Naive thymus-derived CD4-positive, alpha-beta T cell (primary cell): ENCODE measurements at regions not wholly inside any gene's neighbourhood (a gene's known extent, or its start where the extent isn't known, plus 50 kb on each side); places are given as distances from the start of the nearest gene placed in this dataset.

ENCODE experiments used
- ATAC-seq: fragments of 150-1000 bp; cut with Tn5 transposase; 2 replicates; pipeline ENCODE4 v1.10.0; 2021; ENCODE audit warnings: mild to moderate bottlenecking, moderate library complexity
- CTCF ChIA-PET: fragments of 350-600 bp; sonication (Branson Sonifier 250); formaldehyde crosslinking; loops from one replicate; lab custom pipeline; 2021; ENCODE audit warnings: antibody characterized with exemption; lab: Charles Lee
- POLR2A ChIA-PET: fragments of 350-600 bp; sonication (Branson Sonifier 250); formaldehyde crosslinking; loops from one replicate; lab custom pipeline; 2021; ENCODE audit warnings: antibody characterized with exemption, inconsistent platforms; lab: Charles Lee
- DNase-seq, 9 donors: peaks; one replicate each; pipeline versions ENCODE4 v3.0.0 to v3.0.0-alpha.2; 2020 to 2022; ENCODE audit warnings: mixed read lengths in 1 of 9
- H3K27ac ChIP-seq: one replicate; pipeline ENCODE4 v1.7.0; 2013; ENCODE audit warnings: mild to moderate bottlenecking, low read depth, low read length, moderate library complexity
- H3K27me3 ChIP-seq, 2 donors: one replicate each; pipeline ENCODE4 v1.7.0; 2013; ENCODE audit warnings: low read length in 2 of 2, mild to moderate bottlenecking in 2 of 2, moderate library complexity in 2 of 2; ENCODE audit not compliant: control insufficient read depth in 2 of 2, insufficient read depth in 2 of 2
- H3K36me3 ChIP-seq, 3 experiments: 1 replicate in 2 of 3; 2 replicates in 1 of 3; pipeline ENCODE4 v1.7.0; 2013; ENCODE audit warnings: low read length in 3 of 3, mild to moderate bottlenecking in 3 of 3, moderate library complexity in 1 of 3; ENCODE audit not compliant: insufficient read depth in 3 of 3, control insufficient read depth in 2 of 3
- H3K4me1 ChIP-seq, 2 donors: one replicate each; pipeline ENCODE4 v1.7.0; 2013; ENCODE audit warnings: low read length in 2 of 2, mild to moderate bottlenecking in 2 of 2, moderate library complexity in 1 of 2; ENCODE audit not compliant: control insufficient read depth in 2 of 2, insufficient read depth in 2 of 2
- H3K4me3 ChIP-seq: 2 replicates; pipeline ENCODE4 v1.7.0; 2013; ENCODE audit warnings: mild to moderate bottlenecking, low read length
- H3K9me3 ChIP-seq, 3 experiments: 1 replicate in 2 of 3; 2 replicates in 1 of 3; pipeline ENCODE4 v1.7.0; 2013; ENCODE audit warnings: low read length in 3 of 3; ENCODE audit not compliant: control insufficient read depth in 2 of 3
- H3K27ac Mint-ChIP-seq, 9 donors: one replicate each; pipeline ENCODE4 v1.8.0; 2020 to 2022; ENCODE audit warnings: mixed read lengths in 9 of 9, mild to moderate bottlenecking in 8 of 9, moderate library complexity in 5 of 9, inconsistent platforms in 2 of 9
- H3K27me3 Mint-ChIP-seq, 5 donors: one replicate each; pipeline ENCODE4 v1.8.0; 2021 to 2022; ENCODE audit warnings: mixed read lengths in 5 of 5, mild to moderate bottlenecking in 1 of 5
- H3K36me3 Mint-ChIP-seq, 5 donors: one replicate each; pipeline ENCODE4 v1.8.0; 2020 to 2022; ENCODE audit warnings: mixed read lengths in 5 of 5, mild to moderate bottlenecking in 3 of 5, inconsistent platforms in 1 of 5
- H3K4me1 Mint-ChIP-seq, 7 donors: one replicate each; pipeline ENCODE4 v1.8.0; 2020 to 2022; ENCODE audit warnings: mixed read lengths in 7 of 7, mild to moderate bottlenecking in 3 of 7, inconsistent platforms in 1 of 7
- H3K4me3 Mint-ChIP-seq, 10 donors: one replicate each; pipeline ENCODE4 v1.8.0; 2020 to 2022; ENCODE audit warnings: mild to moderate bottlenecking in 10 of 10, mixed read lengths in 10 of 10, moderate library complexity in 6 of 10, inconsistent platforms in 2 of 10
- H3K9me3 Mint-ChIP-seq, 11 donors: one replicate each; pipeline ENCODE4 v1.8.0; 2020 to 2022; ENCODE audit warnings: mixed read lengths in 11 of 11, mild to moderate bottlenecking in 4 of 11, inconsistent platforms in 1 of 11, moderate library complexity in 1 of 11
- intact Hi-C, 2 donors: fragments of 100-400 bp; cut with micrococcal nuclease; formaldehyde crosslinking; loops; one replicate each; pipeline ENCODE4 v1.15.1; 2023

GRCh38 chr1:55684131-55684650 lies 469.0 kb upstream of the USP24 start:
- DNase-seq, result no peak
- H3K4me3 Mint-ChIP-seq, result no peak overlapping the region
- CTCF ChIA-PET, result no interaction called here
- Histone ChIP-seq H3K4me3 (no peak overlapping the region), H3K4me1 (no peaks in the 10 kb centered on the region), H3K27ac (no peak overlapping the region), H3K36me3 (no peaks in the 10 kb centered on the region), H3K9me3 (no peaks in the 10 kb centered on the region), H3K27me3 (no peaks in the 10 kb centered on the region)
- H3K9me3 Mint-ChIP-seq, result peaks cover 0 to 10% (median 2%) of the 10 kb centered on the region in 11 donors
- H3K4me1 Mint-ChIP-seq, result peaks cover 0 to 1% (median 0%) of the 10 kb centered on the region in 7 donors
- peaks cover 0 to 52% (median 41%) of the 10 kb centered on the region in 5 donors for H3K27me3 Mint-ChIP-seq
- POLR2A ChIA-PET, result no interaction called here
- H3K27ac Mint-ChIP-seq, result no peak overlapping the region
- no peak for ATAC-seq
- intact Hi-C loops, result no loop called here
- H3K36me3 Mint-ChIP-seq, result no peaks in the 10 kb centered on the region

- Histone ChIP-seq H3K9me3 (no peaks in the 10 kb centered on the region), H3K36me3 (no peaks in the 10 kb centered on the region), H3K27me3 (no peaks in the 10 kb centered on the region), H3K4me3 (no peak overlapping the region), H3K27ac (no peak overlapping the region), H3K4me1 (no peaks in the 10 kb centered on the region)
- Mint-ChIP-seq H3K9me3 (peaks cover 0 to 10% (median 2%) of the 10 kb centered on the region in 11 donors), H3K36me3 (no peaks in the 10 kb centered on the region), H3K4me3 (no peak overlapping the region), H3K27ac (no peak overlapping the region), H3K27me3 (peaks cover 0 to 40% (median 31%) of the 10 kb centered on the region in 5 donors), H3K4me1 (peaks cover 0 to 1% (median 0%) of the 10 kb centered on the region in 7 donors)
- ChIA-PET CTCF (no interaction called here), POLR2A (no interaction called here)
- intact Hi-C loops, result no loop called here
- ATAC-seq, result no peak
- no peak for DNase-seq
These were observed 467.0 kb upstream of the USP24 start for GRCh38 chr1:55682198-55682597.

GRCh38 chr1:55679971-55680370 lies 464.8 kb upstream of the USP24 start:
- Mint-ChIP-seq H3K27me3 (peaks cover 0 to 30% (median 24%) of the 10 kb centered on the region in 5 donors), H3K4me3 (no peak overlapping the region), H3K4me1 (peaks cover 0 to 1% (median 0%) of the 10 kb centered on the region in 7 donors), H3K27ac (no peak overlapping the region), H3K36me3 (no peaks in the 10 kb centered on the region), H3K9me3 (peaks cover 0 to 10% (median 2%) of the 10 kb centered on the region in 11 donors)
- intact Hi-C loops, result no loop called here
- Histone ChIP-seq H3K27ac (no peak overlapping the region), H3K9me3 (no peaks in the 10 kb centered on the region), H3K36me3 (no peaks in the 10 kb centered on the region), H3K4me3 (no peak overlapping the region), H3K4me1 (no peaks in the 10 kb centered on the region), H3K27me3 (no peaks in the 10 kb centered on the region)
- ATAC-seq (no peak), DNase-seq (no peak)
- ChIA-PET POLR2A (no interaction called here), CTCF (no interaction called here)

GRCh38 chr1:55673416-55673815 lies 458.3 kb upstream of the USP24 start:
- Mint-ChIP-seq H3K9me3 (peaks cover 0 to 2% (median 0%) of the 10 kb centered on the region in 11 donors), H3K27me3 (peaks cover 0 to 10% (median 5%) of the 10 kb centered on the region in 5 donors), H3K4me1 (no peaks in the 10 kb centered on the region), H3K27ac (no peak overlapping the region), H3K4me3 (no peak overlapping the region), H3K36me3 (no peaks in the 10 kb centered on the region)
- no peak overlapping the region for H3K4me3 ChIP-seq
- CTCF ChIA-PET, result no interaction called here
- POLR2A ChIA-PET, result no interaction called here
- H3K27me3 ChIP-seq, result no peaks in the 10 kb centered on the region
- intact Hi-C loops, result no loop called here
- H3K36me3 ChIP-seq, result no peaks in the 10 kb centered on the region
- no peaks in the 10 kb centered on the region for H3K4me1 ChIP-seq
- no peak overlapping the region for H3K27ac ChIP-seq
- DNase-seq (no peak), ATAC-seq (no peak)
- no peaks in the 10 kb centered on the region for H3K9me3 ChIP-seq

GRCh38 chr1:55670331-55671082 lies 455.3 kb upstream of the USP24 start:
- ATAC-seq (no peak), DNase-seq (no peak)
- peaks cover 0 to 6% (median 3%) of the 10 kb centered on the region in 5 donors for H3K27me3 Mint-ChIP-seq
- H3K4me1 Mint-ChIP-seq, result no peaks in the 10 kb centered on the region
- H3K36me3 ChIP-seq, result no peaks in the 10 kb centered on the region
- no peak overlapping the region for H3K4me3 Mint-ChIP-seq
- H3K36me3 Mint-ChIP-seq, result no peaks in the 10 kb centered on the region
- H3K27ac ChIP-seq, result no peak overlapping the region
- H3K27ac Mint-ChIP-seq, result no peak overlapping the region
- H3K9me3 Mint-ChIP-seq, result peaks cover 0 to 2% (median 0%) of the 10 kb centered on the region in 11 donors
- H3K9me3 ChIP-seq, result no peaks in the 10 kb centered on the region
- intact Hi-C loops, result no loop called here
- CTCF ChIA-PET, result interaction anchor here (0.6 kb wide), 1 partner anchor 59 kb away, joined by 5 read pairs; no protein-coding TSS in a partner anchor
- H3K4me1 ChIP-seq, result no peaks in the 10 kb centered on the region
- POLR2A ChIA-PET, result no interaction called here
- no peak overlapping the region for H3K4me3 ChIP-seq
- no peaks in the 10 kb centered on the region for H3K27me3 ChIP-seq

- no peaks in the 10 kb centered on the region for H3K9me3 ChIP-seq
- H3K27ac ChIP-seq, result no peak overlapping the region
- no peak overlapping the region for H3K4me3 ChIP-seq
- Mint-ChIP-seq H3K36me3 (no peaks in the 10 kb centered on the region), H3K9me3 (peaks cover 0 to 2% (median 0%) of the 10 kb centered on the region in 11 donors), H3K4me1 (no peaks in the 10 kb centered on the region), H3K4me3 (no peak overlapping the region), H3K27me3 (peaks cover 0 to 6% (median 3%) of the 10 kb centered on the region in 5 donors), H3K27ac (no peak overlapping the region)
- POLR2A ChIA-PET, result no interaction called here
- ATAC-seq (no peak), DNase-seq (no peak)
- H3K36me3 ChIP-seq, result no peaks in the 10 kb centered on the region
- H3K4me1 ChIP-seq, result no peaks in the 10 kb centered on the region
- CTCF ChIA-PET, result no interaction called here
- intact Hi-C loops, result no loop called here
- H3K27me3 ChIP-seq, result no peaks in the 10 kb centered on the region
These were observed 454.1 kb upstream of the USP24 start for GRCh38 chr1:55669293-55669692.

- Mint-ChIP-seq H3K27ac (no peak overlapping the region), H3K27me3 (peaks cover 0 to 17% (median 3%) of the 10 kb centered on the region in 5 donors), H3K4me1 (no peaks in the 10 kb centered on the region), H3K4me3 (no peak overlapping the region), H3K36me3 (no peaks in the 10 kb centered on the region), H3K9me3 (peaks cover 0 to 5% (median 0%) of the 10 kb centered on the region in 11 donors)
- no peak overlapping the region for H3K4me3 ChIP-seq
- H3K9me3 ChIP-seq, result no peaks in the 10 kb centered on the region
- ATAC-seq (no peak), DNase-seq (no peak)
- no peak overlapping the region for H3K27ac ChIP-seq
- POLR2A ChIA-PET, result no interaction called here
- H3K4me1 ChIP-seq, result no peaks in the 10 kb centered on the region
- intact Hi-C loops, result no loop called here
- H3K36me3 ChIP-seq, result no peaks in the 10 kb centered on the region
- no peaks in the 10 kb centered on the region for H3K27me3 ChIP-seq
- CTCF ChIA-PET, result no interaction called here
These were observed 447.7 kb upstream of the USP24 start for GRCh38 chr1:55662875-55663274.
